Neural crest cell (in vitro differentiated cells): ENCODE measurements at regions not wholly inside any gene's neighbourhood (a gene's known extent, or its start where the extent isn't known, plus 50 kb on each side); places are given as distances from the start of the nearest gene placed in this dataset.

ENCODE experiments used
- DNase-seq: peaks from one replicate; pipeline ENCODE4 v3.0.0; 2021; ENCODE audit warnings: low read depth, mixed read lengths, low spot score
- H3K27ac Mint-ChIP-seq: one replicate; pipeline ENCODE4 v1.8.0; 2021; ENCODE audit warnings: mild to moderate bottlenecking, mixed read lengths; ENCODE audit not compliant: unreplicated experiment
- H3K27me3 Mint-ChIP-seq: 2 replicates; pipeline ENCODE4 v1.8.0; 2021; ENCODE audit warnings: low read depth, mild to moderate bottlenecking, mixed read lengths
- H3K36me3 Mint-ChIP-seq: 2 replicates; pipeline ENCODE4 v1.8.0; 2021; ENCODE audit warnings: low read depth, mild to moderate bottlenecking, mixed read lengths
- H3K4me1 Mint-ChIP-seq: 2 replicates; pipeline ENCODE4 v1.8.0; 2021; ENCODE audit warnings: mixed read lengths
- H3K4me3 Mint-ChIP-seq: one replicate; pipeline ENCODE4 v1.8.0; 2021; ENCODE audit warnings: mild to moderate bottlenecking, mixed read lengths
- H3K9me3 Mint-ChIP-seq: 2 replicates; pipeline ENCODE4 v1.8.0; 2021; ENCODE audit warnings: mixed read lengths
- CTCF ChIP-seq: fragments of 200-600 bp; sonication (generic); conservative IDR thresholded peaks from 2 replicates; pipeline ENCODE4 v1.5.0; 2021; ENCODE audit warnings: antibody characterized with exemption, mild to moderate bottlenecking

GRCh38 chr4:149983931-149984330 is 94.3 kb upstream of the DCLK2 start:
- Mint-ChIP-seq H3K4me3 (no peak overlapping the region), H3K27ac (no peak overlapping the region), H3K4me1 (peaks cover 26% of the 10 kb centered on the region), H3K27me3 (no peaks in the 10 kb centered on the region), H3K9me3 (no peaks in the 10 kb centered on the region), H3K36me3 (no peaks in the 10 kb centered on the region)
- DNase-seq = no peak
- TF ChIP-seq CTCF = no peak

GRCh38 chr4:149985981-149986380 is 92.3 kb upstream of the DCLK2 start:
- H3K4me3 Mint-ChIP-seq = no peak overlapping the region
- no peaks in the 10 kb centered on the region for H3K27me3 Mint-ChIP-seq
- peaks cover 2% of the 10 kb centered on the region for H3K9me3 Mint-ChIP-seq
- TF ChIP-seq CTCF = no peak
- H3K4me1 Mint-ChIP-seq = peaks cover 26% of the 10 kb centered on the region
- no peak for DNase-seq
- no peak overlapping the region for H3K27ac Mint-ChIP-seq
- H3K36me3 Mint-ChIP-seq = no peaks in the 10 kb centered on the region

- DNase-seq = no peak
- H3K27ac Mint-ChIP-seq = no peak overlapping the region
- no peaks in the 10 kb centered on the region for H3K27me3 Mint-ChIP-seq
- peaks cover 24% of the 10 kb centered on the region for H3K4me1 Mint-ChIP-seq
- H3K36me3 Mint-ChIP-seq = no peaks in the 10 kb centered on the region
- H3K4me3 Mint-ChIP-seq = peak overlapping the region; percentile 24
- no peak for TF ChIP-seq CTCF
- H3K9me3 Mint-ChIP-seq = peaks cover 2% of the 10 kb centered on the region
Measured at GRCh38 chr4:149986917-149987316, 91.3 kb upstream of the DCLK2 start.

DNA sequence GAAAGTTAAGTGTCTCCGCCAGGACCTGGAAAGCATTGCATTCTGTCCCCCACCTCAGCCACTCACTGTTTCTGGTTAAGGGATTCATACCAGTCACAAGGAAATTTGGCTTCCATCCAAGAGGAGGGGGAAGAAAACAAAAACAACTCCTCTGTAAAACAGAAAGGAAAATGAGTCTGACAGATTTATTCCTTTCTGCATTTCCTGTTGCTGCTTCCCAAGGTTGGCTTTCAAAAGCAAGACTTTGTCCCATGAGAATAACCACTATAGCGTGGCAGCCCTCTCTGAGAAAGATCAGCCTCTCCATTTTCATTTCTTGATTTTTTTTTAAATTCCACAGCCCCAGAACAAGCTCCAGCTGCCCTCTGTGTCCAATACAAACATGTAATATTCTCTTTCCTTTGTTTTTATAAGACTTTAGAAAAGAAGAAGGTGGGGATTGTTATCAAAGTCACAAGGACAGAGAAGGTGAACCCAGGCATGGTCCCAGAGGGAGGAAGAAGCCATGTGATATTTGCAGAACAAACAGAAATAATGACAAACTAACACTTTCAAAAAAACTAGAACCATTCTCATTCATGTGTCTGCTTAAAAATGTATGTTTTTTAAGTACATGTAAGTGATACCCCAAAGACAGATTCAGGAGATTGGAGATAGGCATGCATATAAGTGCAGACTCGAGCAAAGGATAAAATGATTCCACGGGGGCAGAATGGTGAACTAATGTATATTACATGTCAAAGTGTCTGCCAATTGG is 90.7 kb upstream of the DCLK2 start:
- H3K27ac Mint-ChIP-seq = no peak overlapping the region
- no peaks in the 10 kb centered on the region for H3K36me3 Mint-ChIP-seq
- H3K4me1 Mint-ChIP-seq = peaks cover 18% of the 10 kb centered on the region
- H3K27me3 Mint-ChIP-seq = no peaks in the 10 kb centered on the region
- peaks cover 2% of the 10 kb centered on the region for H3K9me3 Mint-ChIP-seq
- peak overlapping the region; percentile 24 for H3K4me3 Mint-ChIP-seq
- no peak for DNase-seq
- no peak for TF ChIP-seq CTCF

DNA sequence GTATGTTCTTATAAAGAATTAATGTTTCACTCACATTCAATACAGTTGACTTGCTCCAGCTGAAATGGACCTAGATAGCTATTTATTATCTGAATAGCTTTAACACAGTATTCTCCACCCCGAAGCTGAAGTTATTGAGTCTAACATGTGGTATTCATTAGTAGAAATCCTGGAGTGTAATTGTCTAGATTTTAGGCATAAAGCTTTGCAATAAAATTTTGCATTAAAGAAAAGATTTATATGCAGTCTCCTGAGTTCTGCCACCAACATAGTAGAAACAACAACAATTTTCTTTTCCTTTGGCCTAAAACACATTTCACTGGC is 90.2 kb upstream of the DCLK2 start:
- no peak overlapping the region for H3K4me3 Mint-ChIP-seq
- DNase-seq = no peak
- peaks cover 2% of the 10 kb centered on the region for H3K9me3 Mint-ChIP-seq
- H3K27ac Mint-ChIP-seq = no peak overlapping the region
- TF ChIP-seq CTCF = no peak
- no peaks in the 10 kb centered on the region for H3K27me3 Mint-ChIP-seq
- no peaks in the 10 kb centered on the region for H3K36me3 Mint-ChIP-seq
- H3K4me1 Mint-ChIP-seq = peaks cover 17% of the 10 kb centered on the region
